ENCODE measurements at regions not wholly inside any gene's neighbourhood (a gene's known extent, or its start where the extent isn't known, plus 50 kb on each side); places are given as distances from the start of the nearest gene placed in this dataset.

DNA sequence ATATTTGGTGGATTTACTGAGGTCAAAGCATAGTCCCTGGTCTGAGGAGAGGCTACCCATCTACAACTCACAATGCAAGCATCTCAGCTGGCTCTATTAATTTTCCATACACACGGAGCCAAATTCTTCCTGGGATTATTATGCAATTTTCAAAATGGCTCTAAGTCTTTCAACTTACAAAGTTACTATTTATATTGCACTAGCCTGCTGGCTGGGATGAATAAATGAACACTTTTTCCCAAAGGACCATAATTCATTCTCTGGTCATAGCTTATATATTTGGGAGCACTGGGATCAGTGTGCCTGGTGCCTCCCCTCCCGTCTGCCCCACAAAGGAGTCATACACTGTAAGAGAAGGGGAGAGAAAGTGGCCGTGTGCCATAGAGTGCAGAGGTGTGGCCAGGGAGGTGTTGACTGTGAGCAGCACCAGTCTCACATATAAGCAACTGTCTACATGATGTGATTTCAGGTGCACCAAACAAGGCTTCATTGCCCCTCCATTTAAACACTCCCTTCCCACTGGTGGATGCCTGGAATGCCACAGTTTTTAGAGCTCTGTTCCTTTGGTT is 88.6 kb downstream of the ZNF92 start:
- TF ChIP-seq, protein P1, sequence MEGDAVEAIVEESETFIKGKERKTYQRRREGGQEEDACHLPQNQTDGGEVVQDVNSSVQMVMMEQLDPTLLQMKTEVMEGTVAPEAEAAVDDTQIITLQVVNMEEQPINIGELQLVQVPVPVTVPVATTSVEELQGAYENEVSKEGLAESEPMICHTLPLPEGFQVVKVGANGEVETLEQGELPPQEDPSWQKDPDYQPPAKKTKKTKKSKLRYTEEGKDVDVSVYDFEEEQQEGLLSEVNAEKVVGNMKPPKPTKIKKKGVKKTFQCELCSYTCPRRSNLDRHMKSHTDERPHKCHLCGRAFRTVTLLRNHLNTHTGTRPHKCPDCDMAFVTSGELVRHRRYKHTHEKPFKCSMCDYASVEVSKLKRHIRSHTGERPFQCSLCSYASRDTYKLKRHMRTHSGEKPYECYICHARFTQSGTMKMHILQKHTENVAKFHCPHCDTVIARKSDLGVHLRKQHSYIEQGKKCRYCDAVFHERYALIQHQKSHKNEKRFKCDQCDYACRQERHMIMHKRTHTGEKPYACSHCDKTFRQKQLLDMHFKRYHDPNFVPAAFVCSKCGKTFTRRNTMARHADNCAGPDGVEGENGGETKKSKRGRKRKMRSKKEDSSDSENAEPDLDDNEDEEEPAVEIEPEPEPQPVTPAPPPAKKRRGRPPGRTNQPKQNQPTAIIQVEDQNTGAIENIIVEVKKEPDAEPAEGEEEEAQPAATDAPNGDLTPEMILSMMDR (IDR thresholded peaks at IDR 0.05), result no peak
- no peak for TF ChIP-seq POLR2AphosphoS5 (IDR thresholded peaks at IDR 0.05)

Data from breast epithelium (tissue), 3 donors.